ENCODE measurements at regions not wholly inside any gene's neighbourhood (a gene's known extent, or its start where the extent isn't known, plus 50 kb on each side); places are given as distances from the start of the nearest gene placed in this dataset.

DNA sequence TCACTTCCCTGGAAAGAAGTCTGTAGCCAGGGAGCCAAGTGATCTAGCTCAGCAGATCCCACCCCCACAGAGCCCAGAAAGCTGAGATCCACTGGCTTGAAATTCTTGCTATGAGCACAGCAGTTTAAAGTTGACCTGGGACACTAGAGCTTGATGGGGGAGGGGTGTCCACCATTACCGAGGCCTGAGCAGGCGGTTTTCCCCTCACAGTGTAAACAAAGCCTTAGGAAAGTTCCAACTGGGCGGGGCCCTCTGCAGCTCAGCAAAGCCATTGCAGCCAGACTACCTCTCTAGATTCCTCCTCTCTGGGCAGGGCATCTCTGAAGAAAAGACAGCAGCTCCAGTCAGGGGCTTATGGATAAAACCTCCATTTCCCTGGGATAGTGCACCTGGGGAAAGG lies 887.2 kb upstream of the LRATD1 start:
- H3K4me1 ChIP-seq (ENCODE audit: insufficient read depth, low read length), result peaks cover 7% of the 10 kb centered on the region; the same call in 1 of the 2 replicates
- no peak overlapping the region for H3K18ac ChIP-seq (ENCODE audit: insufficient read length, low read depth, low read length)
- H4K20me1 ChIP-seq (ENCODE audit: control insufficient read depth, insufficient read depth, insufficient read length), result no peaks in the 10 kb centered on the region
- H3K4ac ChIP-seq (ENCODE audit: low read depth, low read length), result no peak overlapping the region
- no peak overlapping the region for H2BK12ac ChIP-seq (ENCODE audit: insufficient read length, low read depth, low read length)
- H3K27me3 ChIP-seq (ENCODE audit: insufficient read depth, low read length), result no peaks in the 10 kb centered on the region
- no peak overlapping the region for H3K4me2 ChIP-seq (ENCODE audit: insufficient read depth, insufficient read length, low read length)
- peak; percentile 77 for DNase-seq
- H4K91ac ChIP-seq (ENCODE audit: insufficient read length, low read depth, low read length), result no peak overlapping the region
- H3K23me2 ChIP-seq (ENCODE audit: insufficient read length, low read depth, low read length, poor library complexity, severe bottlenecking), result no peaks in the 10 kb centered on the region
- no peak overlapping the region for H2BK20ac ChIP-seq (ENCODE audit: low read depth, low read length, poor library complexity, severe bottlenecking)
- no peaks in the 10 kb centered on the region for H3K79me2 ChIP-seq (ENCODE audit: insufficient read depth, low read length)
- H3K14ac ChIP-seq (ENCODE audit: insufficient read depth, low read length), result no peak overlapping the region
- peaks cover 6% of the 10 kb centered on the region for H3K9me3 ChIP-seq (ENCODE audit: control insufficient read depth, low read depth, low read length)
- Mint-ChIP-seq H3K36me3 (ENCODE audit: insufficient read depth in 1 of 3, low read depth in 3 of 3) (peaks cover 31 to 55% (median 32%) of the 10 kb centered on the region in 3 experiments), H3K9me3 (peaks cover 42 to 49% of the 10 kb centered on the region in 2 experiments), H3K4me1 (peaks cover 21 to 28% of the 10 kb centered on the region in 2 experiments), H3K4me3 (no peak overlapping the region), H3K27ac (no peak overlapping the region; a peak in 2 of 7 replicates), H3K27me3 (ENCODE audit: low read depth) (peaks cover 3% of the 10 kb centered on the region)
- H2AFZ ChIP-seq (ENCODE audit: low read length), result no peak overlapping the region
- no peaks in the 10 kb centered on the region for H3K79me1 ChIP-seq (ENCODE audit: insufficient read depth, low read depth, low read length, poor library complexity, severe bottlenecking)
- no peak overlapping the region for H4K5ac ChIP-seq (ENCODE audit: insufficient read length, low read depth, low read length)
- no CpG with 5 or more reads among the region's 3 CpGs for WGBS (ENCODE audit: extremely low coverage, insufficient read length, low lambda C conversion rate)
- no peak overlapping the region for H3K9ac ChIP-seq (ENCODE audit: extremely low read depth, insufficient read length, low read length)
- H2BK120ac ChIP-seq (ENCODE audit: low read depth, low read length, poor library complexity, severe bottlenecking), result no peak overlapping the region
- H4K8ac ChIP-seq (replicated peaks; ENCODE audit: insufficient read length, low read depth, low read length), result no peak overlapping the region
- no peak overlapping the region for H3K23ac ChIP-seq (ENCODE audit: insufficient read length, low read depth, low read length)
- H2BK15ac ChIP-seq (ENCODE audit: low read depth, low read length), result no peak overlapping the region
- H3T11ph ChIP-seq (ENCODE audit: low read length), result no peak overlapping the region
- no peak overlapping the region for H3K27ac ChIP-seq (ENCODE audit: insufficient read length, low read depth, low read length)
- H2BK5ac ChIP-seq (ENCODE audit: insufficient read length, low read length), result no peak overlapping the region
- no peak overlapping the region for H3K56ac ChIP-seq (ENCODE audit: insufficient read length, low read depth, low read length)
- no peak overlapping the region for H2AK5ac ChIP-seq (ENCODE audit: insufficient read length, low read length)
- TF ChIP-seq, protein P1, sequence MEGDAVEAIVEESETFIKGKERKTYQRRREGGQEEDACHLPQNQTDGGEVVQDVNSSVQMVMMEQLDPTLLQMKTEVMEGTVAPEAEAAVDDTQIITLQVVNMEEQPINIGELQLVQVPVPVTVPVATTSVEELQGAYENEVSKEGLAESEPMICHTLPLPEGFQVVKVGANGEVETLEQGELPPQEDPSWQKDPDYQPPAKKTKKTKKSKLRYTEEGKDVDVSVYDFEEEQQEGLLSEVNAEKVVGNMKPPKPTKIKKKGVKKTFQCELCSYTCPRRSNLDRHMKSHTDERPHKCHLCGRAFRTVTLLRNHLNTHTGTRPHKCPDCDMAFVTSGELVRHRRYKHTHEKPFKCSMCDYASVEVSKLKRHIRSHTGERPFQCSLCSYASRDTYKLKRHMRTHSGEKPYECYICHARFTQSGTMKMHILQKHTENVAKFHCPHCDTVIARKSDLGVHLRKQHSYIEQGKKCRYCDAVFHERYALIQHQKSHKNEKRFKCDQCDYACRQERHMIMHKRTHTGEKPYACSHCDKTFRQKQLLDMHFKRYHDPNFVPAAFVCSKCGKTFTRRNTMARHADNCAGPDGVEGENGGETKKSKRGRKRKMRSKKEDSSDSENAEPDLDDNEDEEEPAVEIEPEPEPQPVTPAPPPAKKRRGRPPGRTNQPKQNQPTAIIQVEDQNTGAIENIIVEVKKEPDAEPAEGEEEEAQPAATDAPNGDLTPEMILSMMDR (conservative IDR thresholded peaks at IDR 0.05), result 0 out of 3 replicates have a peak, but pooled peaks have one; percentile 23
